ENCODE measurements at regions not wholly inside any gene's neighbourhood (a gene's known extent, or its start where the extent isn't known, plus 50 kb on each side); places are given as distances from the start of the nearest gene placed in this dataset.

GRCh38 chr4:166315721-166316467 is 442.9 kb downstream of the TLL1 start:
- no peak for TF ChIP-seq CTCF (IDR thresholded peaks at IDR 0.05)
- H3K4me3 Mint-ChIP-seq: no peak overlapping the region
- Histone ChIP-seq H3F3A (ENCODE audit: low read depth) (no peaks in the 10 kb centered on the region), H4K20me1 (ENCODE audit: low read depth) (no peaks in the 10 kb centered on the region), H3K4me2 (no peak overlapping the region), H3K79me2 (ENCODE audit: low read depth) (no peaks in the 10 kb centered on the region), H3K4me3 (no peak overlapping the region), H3K36me3 (no peaks in the 10 kb centered on the region), H3K9me3 (ENCODE audit: low read depth) (no peaks in the 10 kb centered on the region), H3K4me1 (no peaks in the 10 kb centered on the region), H3K27me3 (no peaks in the 10 kb centered on the region), H3K27ac (no peak overlapping the region), H2AFZ (replicated peaks) (peak overlapping the region; percentile 11), H3K9ac (no peak overlapping the region)
- H3K27me3 Mint-ChIP-seq (ENCODE audit: insufficient read depth, low read depth): no peaks in the 10 kb centered on the region
- DNase-seq (ENCODE audit: low spot score): peak; percentile 8
- no peak overlapping the region for H3K27ac Mint-ChIP-seq
- H3K36me3 Mint-ChIP-seq: no peaks in the 10 kb centered on the region
- H3K4me1 Mint-ChIP-seq: peaks cover 7% of the 10 kb centered on the region
- H3K9me3 Mint-ChIP-seq: no peaks in the 10 kb centered on the region

- TF ChIP-seq EZH2 (IDR thresholded peaks at IDR 0.05): no peak
- TF ChIP-seq CTCF (IDR thresholded peaks at IDR 0.05): no peak
- no peak for TF ChIP-seq EZH2phosphoT487 (IDR thresholded peaks at IDR 0.05)
- Histone ChIP-seq H3K27me3 (no peaks in the 10 kb centered on the region), H3K27ac (no peak overlapping the region), H3K4me3 (no peak overlapping the region), H3K4me1 (no peaks in the 10 kb centered on the region), H3F3A (ENCODE audit: low read depth) (no peaks in the 10 kb centered on the region), H4K20me1 (ENCODE audit: low read depth) (no peaks in the 10 kb centered on the region), H2AFZ (replicated peaks) (no peak overlapping the region), H3K9ac (no peak overlapping the region), H3K9me3 (ENCODE audit: low read depth) (no peaks in the 10 kb centered on the region), H3K36me3 (no peaks in the 10 kb centered on the region), H3K4me2 (no peak overlapping the region), H3K79me2 (ENCODE audit: low read depth) (no peaks in the 10 kb centered on the region)
- Mint-ChIP-seq H3K4me1 (no peaks in the 10 kb centered on the region), H3K27ac (no peak overlapping the region), H3K4me3 (no peak overlapping the region), H3K27me3 (ENCODE audit: insufficient read depth, low read depth) (no peaks in the 10 kb centered on the region), H3K36me3 (no peaks in the 10 kb centered on the region), H3K9me3 (no peaks in the 10 kb centered on the region)
- no peak for DNase-seq (ENCODE audit: low spot score)
Observed at GRCh38 chr4:166318810-166319525, 445.9 kb downstream of the TLL1 start.

- H3K4me3 ChIP-seq: no peak overlapping the region
- Mint-ChIP-seq H3K4me1 (no peaks in the 10 kb centered on the region), H3K27ac (no peak overlapping the region), H3K4me3 (no peak overlapping the region), H3K9me3 (no peaks in the 10 kb centered on the region), H3K36me3 (no peaks in the 10 kb centered on the region), H3K27me3 (ENCODE audit: insufficient read depth, low read depth) (no peaks in the 10 kb centered on the region)
- DNase-seq (ENCODE audit: low spot score): no peak
- H3K9ac ChIP-seq: no peak overlapping the region
- no peaks in the 10 kb centered on the region for H3F3A ChIP-seq (ENCODE audit: low read depth)
- no peaks in the 10 kb centered on the region for H3K9me3 ChIP-seq (ENCODE audit: low read depth)
- H3K27me3 ChIP-seq: no peaks in the 10 kb centered on the region
- TF ChIP-seq EZH2 (IDR thresholded peaks at IDR 0.05) (no peak), CTCF (IDR thresholded peaks at IDR 0.05) (no peak), EZH2phosphoT487 (IDR thresholded peaks at IDR 0.05) (no peak)
- H2AFZ ChIP-seq (replicated peaks): no peak overlapping the region
- H3K36me3 ChIP-seq: no peaks in the 10 kb centered on the region
- H3K4me1 ChIP-seq: no peaks in the 10 kb centered on the region
- H3K4me2 ChIP-seq: no peak overlapping the region
- H3K79me2 ChIP-seq (ENCODE audit: low read depth): no peaks in the 10 kb centered on the region
- H3K27ac ChIP-seq: no peak overlapping the region
- no peaks in the 10 kb centered on the region for H4K20me1 ChIP-seq (ENCODE audit: low read depth)
Observed at GRCh38 chr4:166323250-166323649, 450.2 kb downstream of the TLL1 start.
